ENCODE measurements at regions not wholly inside any gene's neighbourhood (a gene's known extent, or its start where the extent isn't known, plus 50 kb on each side); places are given as distances from the start of the nearest gene placed in this dataset.

DNA sequence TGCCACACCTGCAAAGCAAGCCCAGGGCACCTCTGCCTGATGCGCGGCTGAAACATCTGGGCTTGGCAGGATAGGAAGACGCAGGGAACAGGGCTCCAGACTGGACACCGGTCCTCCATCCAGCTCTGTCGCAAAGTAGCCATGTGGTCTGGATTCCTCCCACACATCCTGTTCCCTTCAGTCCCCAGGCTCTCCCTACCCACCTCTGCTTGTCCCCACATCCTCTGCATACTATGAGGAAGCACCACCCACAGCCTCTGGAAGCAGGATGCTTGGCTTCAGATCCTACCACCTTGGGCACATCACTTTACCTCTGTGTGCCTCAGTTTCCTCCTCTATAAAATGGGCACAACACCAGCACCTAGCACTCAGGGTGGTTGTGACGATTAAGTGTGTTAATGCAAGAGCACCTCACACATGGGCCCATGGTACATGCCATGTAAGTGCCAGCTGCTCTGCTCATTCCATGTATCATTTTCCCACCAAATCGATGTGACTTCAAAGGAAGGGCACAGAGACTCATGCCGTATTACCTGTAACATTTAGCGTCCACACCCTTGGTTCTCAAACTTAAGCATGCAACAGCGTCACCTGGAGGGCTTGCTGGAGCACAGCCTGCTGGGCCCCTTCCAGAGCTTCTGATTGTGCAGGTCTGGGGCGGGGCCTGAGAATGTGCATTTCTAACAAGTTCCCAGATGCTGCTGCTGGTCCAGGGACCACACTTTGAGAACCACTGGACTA lies 138.6 kb upstream of the SDK2 start:
- Mint-ChIP-seq H3K27me3 (ENCODE audit: low read depth) (peaks cover 58% of the 10 kb centered on the region), H3K4me3 (no peak overlapping the region), H3K36me3 (no peaks in the 10 kb centered on the region), H3K27ac (no peak overlapping the region), H3K9me3 (no peaks in the 10 kb centered on the region), H3K4me1 (peaks cover 12% of the 10 kb centered on the region)
- TF ChIP-seq, protein P1, sequence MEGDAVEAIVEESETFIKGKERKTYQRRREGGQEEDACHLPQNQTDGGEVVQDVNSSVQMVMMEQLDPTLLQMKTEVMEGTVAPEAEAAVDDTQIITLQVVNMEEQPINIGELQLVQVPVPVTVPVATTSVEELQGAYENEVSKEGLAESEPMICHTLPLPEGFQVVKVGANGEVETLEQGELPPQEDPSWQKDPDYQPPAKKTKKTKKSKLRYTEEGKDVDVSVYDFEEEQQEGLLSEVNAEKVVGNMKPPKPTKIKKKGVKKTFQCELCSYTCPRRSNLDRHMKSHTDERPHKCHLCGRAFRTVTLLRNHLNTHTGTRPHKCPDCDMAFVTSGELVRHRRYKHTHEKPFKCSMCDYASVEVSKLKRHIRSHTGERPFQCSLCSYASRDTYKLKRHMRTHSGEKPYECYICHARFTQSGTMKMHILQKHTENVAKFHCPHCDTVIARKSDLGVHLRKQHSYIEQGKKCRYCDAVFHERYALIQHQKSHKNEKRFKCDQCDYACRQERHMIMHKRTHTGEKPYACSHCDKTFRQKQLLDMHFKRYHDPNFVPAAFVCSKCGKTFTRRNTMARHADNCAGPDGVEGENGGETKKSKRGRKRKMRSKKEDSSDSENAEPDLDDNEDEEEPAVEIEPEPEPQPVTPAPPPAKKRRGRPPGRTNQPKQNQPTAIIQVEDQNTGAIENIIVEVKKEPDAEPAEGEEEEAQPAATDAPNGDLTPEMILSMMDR (IDR thresholded peaks at IDR 0.05; ENCODE audit: unreplicated experiment): no peak
- DNase-seq (ENCODE audit: low spot score in 2 of 2, unreplicated experiment in 2 of 2): no peak

DNA sequence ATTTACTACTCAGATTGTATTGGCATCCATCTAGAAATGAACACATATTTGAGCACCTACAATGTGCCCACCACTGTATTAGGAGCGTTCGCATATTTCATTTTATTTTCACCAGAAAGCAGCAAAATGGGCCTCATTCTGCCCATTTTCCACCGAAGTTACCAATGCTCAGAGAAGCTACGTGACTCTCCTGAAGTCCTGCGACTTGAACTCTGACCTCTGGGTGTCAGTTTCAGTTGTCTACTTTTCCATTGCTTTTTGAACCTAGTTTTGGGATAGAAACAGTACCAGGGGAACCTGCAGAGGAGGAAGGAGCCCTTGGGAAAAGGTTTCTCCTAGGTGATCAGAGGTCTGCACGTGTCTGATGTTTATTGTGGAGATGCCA lies 139.1 kb upstream of the SDK2 start:
- Mint-ChIP-seq H3K4me3 (no peak overlapping the region), H3K36me3 (no peaks in the 10 kb centered on the region), H3K27me3 (ENCODE audit: low read depth) (peaks cover 60% of the 10 kb centered on the region), H3K4me1 (peaks cover 12% of the 10 kb centered on the region), H3K9me3 (no peaks in the 10 kb centered on the region), H3K27ac (no peak overlapping the region)
- DNase-seq (ENCODE audit: low spot score in 2 of 2, unreplicated experiment in 2 of 2): no peak
- TF ChIP-seq, protein P1 (IDR thresholded peaks at IDR 0.05; ENCODE audit: unreplicated experiment): no peak

- DNase-seq (ENCODE audit: low spot score in 2 of 2, unreplicated experiment in 2 of 2): no peak
- peaks cover 12% of the 10 kb centered on the region for H3K4me1 Mint-ChIP-seq
- peaks cover 61% of the 10 kb centered on the region for H3K27me3 Mint-ChIP-seq (ENCODE audit: low read depth)
- no peak overlapping the region for H3K27ac Mint-ChIP-seq
- no peak overlapping the region for H3K4me3 Mint-ChIP-seq
- TF ChIP-seq, protein P1 (IDR thresholded peaks at IDR 0.05; ENCODE audit: unreplicated experiment): no peak
- H3K9me3 Mint-ChIP-seq: no peaks in the 10 kb centered on the region
- no peaks in the 10 kb centered on the region for H3K36me3 Mint-ChIP-seq
These were observed 139.8 kb upstream of the SDK2 start for GRCh38 chr17:73783945-73784603.

GRCh38 chr17:73785496-73785895 lies 141.3 kb upstream of the SDK2 start:
- Mint-ChIP-seq H3K4me1 (peaks cover 12% of the 10 kb centered on the region), H3K4me3 (no peak overlapping the region), H3K9me3 (no peaks in the 10 kb centered on the region), H3K27me3 (ENCODE audit: low read depth) (peaks cover 70% of the 10 kb centered on the region), H3K27ac (no peak overlapping the region), H3K36me3 (no peaks in the 10 kb centered on the region)
- no peak for DNase-seq (ENCODE audit: low spot score in 2 of 2, unreplicated experiment in 2 of 2)
- TF ChIP-seq, protein P1 (IDR thresholded peaks at IDR 0.05; ENCODE audit: unreplicated experiment): no peak

DNA sequence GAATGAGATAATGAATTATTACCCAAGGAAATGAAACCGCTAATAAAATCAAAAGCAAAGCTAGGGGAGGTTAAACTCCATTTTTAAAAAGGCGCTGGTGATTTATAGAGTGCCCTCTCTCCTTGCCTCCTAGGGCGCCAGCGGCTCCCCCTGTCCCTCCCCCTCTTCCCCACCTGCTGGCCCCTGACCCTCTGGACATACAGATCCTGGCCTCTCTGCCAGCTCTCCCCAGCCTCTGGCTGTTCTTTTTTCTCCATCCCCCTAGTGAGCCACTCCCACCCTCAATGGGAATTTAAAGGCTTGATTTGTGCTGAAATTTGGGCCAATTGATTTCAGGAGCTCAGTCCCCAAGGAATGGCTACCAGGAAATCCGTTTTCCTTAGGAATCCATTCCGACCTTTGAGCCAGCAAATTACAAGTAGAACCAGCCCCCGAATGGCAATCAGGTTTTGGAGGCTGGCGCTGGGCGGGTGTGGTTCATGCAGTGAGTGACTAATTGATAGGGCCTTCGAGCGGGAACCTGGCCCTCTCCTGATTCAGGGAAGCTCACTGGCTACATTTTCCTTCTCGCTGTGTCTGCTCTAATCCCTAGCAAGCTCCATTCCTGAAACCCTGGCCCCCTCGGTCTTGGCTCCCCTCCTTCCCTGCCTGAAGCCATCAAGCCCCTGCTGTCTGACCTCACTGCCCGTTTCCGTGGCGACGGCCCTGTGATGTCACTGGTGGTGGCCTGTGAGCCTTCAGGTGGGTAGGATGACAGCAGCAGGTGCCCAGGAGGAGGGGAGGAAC lies 141.9 kb upstream of the SDK2 start:
- Mint-ChIP-seq H3K27ac (no peak overlapping the region), H3K9me3 (no peaks in the 10 kb centered on the region), H3K4me3 (no peak overlapping the region), H3K36me3 (no peaks in the 10 kb centered on the region), H3K27me3 (ENCODE audit: low read depth) (peaks cover 74% of the 10 kb centered on the region), H3K4me1 (peaks cover 12% of the 10 kb centered on the region)
- DNase-seq (ENCODE audit: low spot score in 2 of 2, unreplicated experiment in 2 of 2): no peak
- TF ChIP-seq, protein P1 (IDR thresholded peaks at IDR 0.05; ENCODE audit: unreplicated experiment): no peak
